Astrocyte (in vitro differentiated cells and primary cell): ENCODE measurements at regions not wholly inside any gene's neighbourhood (a gene's known extent, or its start where the extent isn't known, plus 50 kb on each side); places are given as distances from the start of the nearest gene placed in this dataset.

Experiments used
- DNase-seq: peaks from one replicate; pipeline ENCODE4 v3.0.0-alpha.2; 2010; ENCODE audit warnings: low read depth
- FAIRE-seq: peaks from 2 replicates; lab custom pipeline; 2011; peaks lifted over from hg19 to GRCh38; lab: Jason Lieb, UNC
- H2AFZ ChIP-seq: 2 replicates; pipeline ENCODE4 v1.6.0; 2012; ENCODE audit warnings: low read depth, low read length, inconsistent platforms
- H3K27ac ChIP-seq: 2 replicates; pipeline ENCODE4 v1.5.1; 2011; ENCODE audit warnings: low read depth, low read length, inconsistent platforms
- H3K27me3 ChIP-seq: 2 replicates; pipeline ENCODE4 v1.6.0; 2011; ENCODE audit warnings: low read length, inconsistent platforms; ENCODE audit not compliant: insufficient read depth
- H3K36me3 ChIP-seq: 2 replicates; pipeline ENCODE4 v1.5.1; 2011; ENCODE audit warnings: low read length, inconsistent platforms; ENCODE audit not compliant: insufficient read depth
- H3K4me1 ChIP-seq: 2 replicates; pipeline ENCODE4 v1.5.1; 2011; ENCODE audit warnings: low read length, inconsistent platforms; ENCODE audit not compliant: insufficient read depth
- H3K4me2 ChIP-seq: 2 replicates; pipeline ENCODE4 v1.6.0; 2012; ENCODE audit warnings: low read length, inconsistent platforms
- H3K4me3 ChIP-seq: 2 replicates; pipeline ENCODE4 v1.5.1; 2011; ENCODE audit warnings: low read depth, mild to moderate bottlenecking, low read length, inconsistent platforms; ENCODE audit not compliant: insufficient read depth
- H3K79me2 ChIP-seq: 2 replicates; pipeline ENCODE4 v1.6.0; 2012; ENCODE audit warnings: mild to moderate bottlenecking, low read length, inconsistent platforms; ENCODE audit not compliant: insufficient read depth
- H3K9ac ChIP-seq: 2 replicates; pipeline ENCODE4 v1.6.0; 2012; ENCODE audit warnings: mild to moderate bottlenecking, low read length, inconsistent platforms
- H3K9me3 ChIP-seq: 2 replicates; pipeline ENCODE4 v1.5.1; 2012; ENCODE audit warnings: low read depth, mild to moderate bottlenecking, low read length, inconsistent platforms; ENCODE audit not compliant: insufficient read depth
- H4K20me1 ChIP-seq: 2 replicates; pipeline ENCODE4 v1.6.0; 2012; ENCODE audit warnings: low read length, inconsistent platforms; ENCODE audit not compliant: insufficient read depth
- H3K27ac Mint-ChIP-seq: one replicate; pipeline ENCODE4 v1.8.0; 2021; ENCODE audit warnings: mild to moderate bottlenecking, mixed read lengths; ENCODE audit not compliant: unreplicated experiment
- H3K27me3 Mint-ChIP-seq: one replicate; pipeline ENCODE4 v1.8.0; 2021; ENCODE audit warnings: low read depth, mixed read lengths; ENCODE audit not compliant: unreplicated experiment
- H3K36me3 Mint-ChIP-seq: one replicate; pipeline ENCODE4 v1.8.0; 2021; ENCODE audit warnings: low read depth, mixed read lengths; ENCODE audit not compliant: unreplicated experiment
- H3K4me1 Mint-ChIP-seq: one replicate; pipeline ENCODE4 v1.8.0; 2021; ENCODE audit warnings: low read depth, mixed read lengths; ENCODE audit not compliant: unreplicated experiment
- H3K4me3 Mint-ChIP-seq: one replicate; pipeline ENCODE4 v1.8.0; 2021; ENCODE audit warnings: mild to moderate bottlenecking, moderate library complexity, mixed read lengths; ENCODE audit not compliant: unreplicated experiment
- H3K9me3 Mint-ChIP-seq: one replicate; pipeline ENCODE4 v1.8.0; 2021; ENCODE audit warnings: mild to moderate bottlenecking, mixed read lengths; ENCODE audit not compliant: unreplicated experiment
- EZH2 ChIP-seq: IDR thresholded peaks from 2 replicates; pipeline ENCODE4 v1.6.1; 2012; ENCODE audit warnings: mild to moderate bottlenecking, low read length, inconsistent platforms; ENCODE audit not compliant: insufficient read depth
- TF ChIP-seq, protein P1 (sequence below): IDR thresholded peaks from 2 replicates; pipeline ENCODE4 v1.5.1; 2011; ENCODE audit warnings: low read depth, mild to moderate bottlenecking, inconsistent platforms, low read length, moderate library complexity; ENCODE audit not compliant: insufficient read depth

DNA sequence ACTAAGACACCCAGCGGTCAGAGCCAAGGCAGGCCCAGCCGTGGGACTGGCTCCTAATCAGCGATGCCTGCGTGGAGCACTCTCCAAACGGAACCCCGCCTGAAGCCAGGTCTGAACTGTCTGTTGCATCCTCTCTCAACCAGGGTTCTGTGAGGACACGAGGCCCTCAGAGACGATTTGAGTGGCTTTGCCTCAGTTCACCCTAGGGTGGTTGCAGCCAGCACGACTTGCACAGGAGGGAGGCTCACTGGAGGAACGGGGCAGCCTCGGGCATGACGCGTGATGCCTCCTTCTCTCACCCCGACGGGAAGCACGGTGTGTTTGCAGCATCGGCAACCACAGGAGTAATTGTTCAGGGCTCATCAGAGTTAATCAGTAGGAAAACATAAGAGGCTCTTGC is 336.4 kb downstream of the EIPR1 start:
- Histone ChIP-seq H2AFZ (no peak overlapping the region), H3K4me1 (no peaks in the 10 kb centered on the region), H3K27ac (no peak overlapping the region), H4K20me1 (no peaks in the 10 kb centered on the region), H3K79me2 (no peaks in the 10 kb centered on the region), H3K36me3 (no peaks in the 10 kb centered on the region), H3K4me3 (no peak overlapping the region), H3K4me2 (no peak overlapping the region), H3K27me3 (no peaks in the 10 kb centered on the region), H3K9ac (no peak overlapping the region), H3K9me3 (peaks cover 16% of the 10 kb centered on the region)
- Mint-ChIP-seq H3K9me3 (peaks cover 9% of the 10 kb centered on the region), H3K27ac (no peak overlapping the region), H3K4me1 (no peaks in the 10 kb centered on the region), H3K27me3 (peaks cover 31% of the 10 kb centered on the region), H3K4me3 (no peak overlapping the region), H3K36me3 (no peaks in the 10 kb centered on the region)
- DNase-seq (no peak), FAIRE-seq (no peak)
- TF ChIP-seq, protein P1, sequence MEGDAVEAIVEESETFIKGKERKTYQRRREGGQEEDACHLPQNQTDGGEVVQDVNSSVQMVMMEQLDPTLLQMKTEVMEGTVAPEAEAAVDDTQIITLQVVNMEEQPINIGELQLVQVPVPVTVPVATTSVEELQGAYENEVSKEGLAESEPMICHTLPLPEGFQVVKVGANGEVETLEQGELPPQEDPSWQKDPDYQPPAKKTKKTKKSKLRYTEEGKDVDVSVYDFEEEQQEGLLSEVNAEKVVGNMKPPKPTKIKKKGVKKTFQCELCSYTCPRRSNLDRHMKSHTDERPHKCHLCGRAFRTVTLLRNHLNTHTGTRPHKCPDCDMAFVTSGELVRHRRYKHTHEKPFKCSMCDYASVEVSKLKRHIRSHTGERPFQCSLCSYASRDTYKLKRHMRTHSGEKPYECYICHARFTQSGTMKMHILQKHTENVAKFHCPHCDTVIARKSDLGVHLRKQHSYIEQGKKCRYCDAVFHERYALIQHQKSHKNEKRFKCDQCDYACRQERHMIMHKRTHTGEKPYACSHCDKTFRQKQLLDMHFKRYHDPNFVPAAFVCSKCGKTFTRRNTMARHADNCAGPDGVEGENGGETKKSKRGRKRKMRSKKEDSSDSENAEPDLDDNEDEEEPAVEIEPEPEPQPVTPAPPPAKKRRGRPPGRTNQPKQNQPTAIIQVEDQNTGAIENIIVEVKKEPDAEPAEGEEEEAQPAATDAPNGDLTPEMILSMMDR = no peak
- no peak for TF ChIP-seq EZH2

DNA sequence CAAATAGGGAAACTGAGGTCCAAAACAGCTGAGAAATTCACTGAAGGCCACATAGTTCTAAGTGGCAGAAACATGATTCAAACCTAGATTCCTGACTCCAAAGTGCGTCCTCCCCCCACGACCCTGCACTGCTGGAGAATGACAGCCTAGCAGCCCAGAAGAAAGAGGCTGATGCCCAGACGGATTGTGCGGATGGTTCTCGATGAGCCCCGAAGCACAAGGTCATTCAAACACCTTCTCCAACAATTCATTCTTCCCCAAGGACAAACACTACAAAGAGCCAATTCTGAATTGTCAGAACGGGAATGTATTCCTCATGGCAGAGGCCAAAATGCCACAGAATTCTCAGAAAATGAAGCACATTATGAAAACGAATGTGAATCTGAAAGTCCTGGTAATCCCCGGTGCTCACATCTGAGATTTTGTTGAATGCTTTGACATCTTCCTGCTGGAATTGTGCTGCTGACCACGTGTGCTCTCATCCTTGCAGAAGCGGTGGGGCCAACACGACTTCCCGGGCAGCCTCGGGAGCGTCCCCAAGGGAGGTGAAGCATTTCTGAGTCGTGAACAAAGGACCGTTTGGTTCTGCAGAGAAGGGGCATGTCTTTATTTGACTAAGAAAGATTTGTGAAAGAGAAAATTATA is 337.0 kb downstream of the EIPR1 start:
- Histone ChIP-seq H3K4me1 (no peaks in the 10 kb centered on the region), H3K27me3 (no peaks in the 10 kb centered on the region), H3K4me2 (no peak overlapping the region), H3K9ac (no peak overlapping the region), H3K27ac (no peak overlapping the region), H2AFZ (no peak overlapping the region), H3K36me3 (no peaks in the 10 kb centered on the region), H4K20me1 (no peaks in the 10 kb centered on the region), H3K79me2 (no peaks in the 10 kb centered on the region), H3K4me3 (no peak overlapping the region), H3K9me3 (peaks cover 9% of the 10 kb centered on the region)
- no peak overlapping the region for H3K27ac Mint-ChIP-seq
- peaks cover 9% of the 10 kb centered on the region for H3K9me3 Mint-ChIP-seq
- peaks cover 35% of the 10 kb centered on the region for H3K27me3 Mint-ChIP-seq
- no peaks in the 10 kb centered on the region for H3K36me3 Mint-ChIP-seq
- no peaks in the 10 kb centered on the region for H3K4me1 Mint-ChIP-seq
- DNase-seq (no peak), FAIRE-seq (no peak)
- TF ChIP-seq, protein P1 = no peak
- TF ChIP-seq EZH2 = no peak
- H3K4me3 Mint-ChIP-seq = no peak overlapping the region

DNA sequence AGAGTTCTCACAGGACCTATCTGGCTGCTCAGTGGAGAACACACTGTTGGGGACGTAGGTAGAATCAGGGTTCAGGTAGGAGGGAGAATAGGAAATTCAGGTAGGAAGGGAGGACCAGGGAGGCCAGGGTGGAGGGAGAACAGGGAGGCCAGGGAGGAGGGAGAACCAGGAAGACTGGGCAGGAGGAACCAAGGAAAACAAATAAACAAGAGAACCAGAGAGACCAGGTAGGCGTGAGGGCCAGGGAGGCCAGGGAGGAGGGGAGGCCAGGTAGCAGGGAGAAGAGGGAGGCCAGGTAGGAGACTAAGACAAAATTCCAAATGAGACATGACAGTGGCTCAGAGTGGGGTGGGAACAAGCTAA is 337.6 kb downstream of the EIPR1 start:
- Histone ChIP-seq H3K27ac (no peak overlapping the region), H3K4me1 (no peaks in the 10 kb centered on the region), H3K4me2 (no peak overlapping the region), H3K36me3 (no peaks in the 10 kb centered on the region), H3K27me3 (no peaks in the 10 kb centered on the region), H3K79me2 (no peaks in the 10 kb centered on the region), H3K9me3 (peaks cover 4% of the 10 kb centered on the region), H2AFZ (no peak overlapping the region), H3K4me3 (no peak overlapping the region), H4K20me1 (no peaks in the 10 kb centered on the region), H3K9ac (no peak overlapping the region)
- DNase-seq (no peak), FAIRE-seq (no peak)
- Mint-ChIP-seq H3K9me3 (peaks cover 9% of the 10 kb centered on the region), H3K36me3 (no peaks in the 10 kb centered on the region), H3K4me1 (no peaks in the 10 kb centered on the region), H3K4me3 (no peak overlapping the region), H3K27ac (no peak overlapping the region), H3K27me3 (peaks cover 39% of the 10 kb centered on the region)
- TF ChIP-seq EZH2 = no peak
- TF ChIP-seq, protein P1 = no peak
